Kasumi-1 (cell line): ENCODE measurements at regions not wholly inside any gene's neighbourhood (a gene's known extent, or its start where the extent isn't known, plus 50 kb on each side); places are given as distances from the start of the nearest gene placed in this dataset.

ENCODE experiments used
- DNase-seq, 2 experiments: peaks; one replicate each; lab custom pipeline; 2025; lab: John Stamatoyannopoulos, UW

DNA sequence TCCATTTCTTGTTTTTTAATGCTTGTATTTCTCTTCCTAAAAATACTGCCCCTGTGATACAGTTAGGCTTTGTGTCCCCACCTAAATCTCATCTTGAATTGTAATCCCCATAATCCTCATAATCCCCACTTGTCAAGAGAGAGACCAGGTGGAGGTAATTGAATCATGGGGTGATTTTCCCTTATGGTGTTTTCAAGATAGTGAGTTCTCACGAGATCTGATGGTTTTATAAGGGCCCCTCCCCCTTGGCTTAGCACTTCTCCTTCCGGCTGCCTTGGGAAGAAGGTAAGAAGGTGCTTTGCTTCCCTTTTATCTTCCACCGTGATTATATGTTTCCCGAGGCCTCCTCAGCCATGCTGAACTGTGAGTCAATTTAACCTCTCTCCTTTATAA, 227.4 kb downstream of the MAN2A1 start:
- DNase-seq, result no peak

DNA sequence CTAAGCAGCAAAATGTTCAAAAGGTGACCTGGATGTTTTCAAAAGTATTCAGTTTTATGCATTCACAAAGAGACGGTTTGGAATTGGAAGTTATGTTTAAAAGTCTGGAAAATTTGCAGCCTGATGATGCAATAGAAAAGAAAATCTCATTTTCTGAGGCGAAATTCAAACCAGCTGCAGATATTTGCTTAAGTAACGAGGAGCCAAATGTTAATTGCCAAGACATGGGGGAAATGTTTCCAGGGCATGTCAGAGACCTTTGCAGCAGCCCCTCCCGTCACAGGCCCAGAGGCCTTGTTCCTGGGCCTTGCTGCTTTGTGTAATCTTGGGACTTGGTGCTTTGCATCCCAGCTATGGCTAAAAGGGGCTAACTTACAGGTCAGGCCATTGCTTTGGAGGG, 228.2 kb downstream of the MAN2A1 start:
- DNase-seq, result no peak

DNA sequence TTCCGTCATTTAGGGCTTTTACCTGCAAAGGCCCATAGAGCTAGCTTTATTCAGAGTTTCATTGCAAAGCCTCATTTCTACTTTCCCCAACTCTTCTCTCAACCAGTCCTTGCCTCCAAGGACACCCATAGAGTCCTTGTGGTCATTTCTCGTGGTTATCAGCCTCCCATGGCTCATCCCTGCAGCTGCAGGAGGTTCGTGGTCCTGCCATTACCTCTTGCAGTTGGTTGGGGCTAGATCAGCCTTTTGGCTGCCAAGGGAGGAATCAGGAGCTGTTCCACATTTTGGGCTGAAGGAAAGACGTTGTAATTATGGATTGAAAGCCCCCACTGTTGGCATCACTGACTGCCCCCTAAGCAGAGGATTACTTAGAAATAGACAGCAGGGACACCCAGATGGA, 231.0 kb downstream of the MAN2A1 start:
- no peak for DNase-seq

DNA sequence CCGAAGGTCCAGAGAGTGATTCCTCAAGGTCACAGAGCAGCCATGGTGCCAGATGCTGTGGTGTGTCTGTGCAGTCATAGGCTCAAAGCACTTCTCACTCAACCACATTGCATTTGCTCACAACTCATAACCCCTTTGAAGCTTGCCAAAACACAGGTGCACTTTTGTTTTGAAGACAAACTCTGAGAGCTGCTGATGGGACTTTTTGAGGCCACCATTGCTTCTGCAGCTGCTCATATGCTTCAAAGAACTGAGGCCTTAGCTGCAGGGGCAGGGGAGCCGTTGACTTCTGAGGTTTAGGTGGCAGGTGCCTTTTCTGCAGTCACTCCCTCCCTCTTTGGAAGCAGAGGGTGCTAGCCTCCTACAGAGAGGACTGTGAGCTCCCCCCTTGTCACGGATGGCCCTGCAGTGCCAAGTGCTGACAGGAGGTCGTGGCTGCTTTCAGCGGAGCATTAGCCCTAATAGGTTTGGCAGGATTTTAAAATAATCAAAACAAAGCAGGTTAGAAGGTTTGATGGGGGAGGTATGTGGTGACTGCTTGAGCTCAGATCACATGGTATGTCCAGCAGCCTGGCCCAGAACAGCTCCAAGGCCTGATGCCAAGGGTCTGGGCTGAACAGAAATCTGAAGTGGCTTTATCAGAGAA, 232.1 kb downstream of the MAN2A1 start:
- no peak for DNase-seq

DNA sequence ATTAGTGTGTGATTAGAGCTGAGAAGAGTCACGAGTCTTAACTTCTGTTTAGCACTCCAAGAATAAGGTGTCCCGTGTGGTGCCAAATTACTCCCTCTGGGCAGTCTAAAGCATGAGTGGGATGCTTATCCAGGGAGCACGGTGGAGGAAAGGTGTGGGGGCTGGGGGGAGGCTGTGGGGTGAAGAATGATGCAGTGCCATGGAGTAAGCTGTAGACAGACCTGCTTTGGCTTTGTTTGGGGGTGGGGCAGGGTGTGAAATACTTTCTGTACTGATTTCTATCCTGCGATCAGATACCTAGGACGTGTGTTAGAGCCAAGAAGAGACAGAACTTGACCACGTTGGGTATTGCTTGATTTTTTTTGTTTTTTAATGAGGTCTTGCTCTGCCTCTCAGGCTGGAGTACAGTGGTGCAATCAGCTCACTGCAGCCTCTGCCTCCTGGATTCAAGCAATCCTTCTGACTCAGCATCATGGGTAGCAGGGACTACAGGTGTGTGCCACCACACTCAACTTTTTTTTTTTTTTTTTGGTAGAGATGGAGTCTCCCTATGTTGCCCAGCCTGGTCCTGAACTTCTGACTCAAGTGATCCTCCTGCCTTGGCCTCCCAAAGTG, 232.8 kb downstream of the MAN2A1 start:
- no peak for DNase-seq

DNA sequence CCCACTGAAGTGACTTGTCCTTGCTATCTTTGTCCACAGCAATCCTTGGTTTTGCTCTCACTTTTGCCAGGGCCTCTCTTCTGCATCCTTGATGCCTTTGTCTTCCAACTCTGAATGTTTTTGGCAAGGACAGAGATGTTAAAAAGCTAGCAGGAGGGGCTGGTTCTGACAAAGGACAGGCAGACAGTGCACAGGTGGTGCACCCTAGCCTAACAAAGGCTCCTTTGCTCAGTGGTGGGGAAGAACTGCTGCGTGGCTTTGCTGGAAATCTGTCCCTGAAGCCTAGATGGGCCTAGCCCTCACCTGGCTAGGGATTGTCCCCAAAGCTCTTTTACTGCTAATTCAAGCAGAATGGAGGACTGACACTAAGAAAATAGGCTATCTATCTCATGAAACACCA, 233.5 kb downstream of the MAN2A1 start:
- no peak for DNase-seq

DNA sequence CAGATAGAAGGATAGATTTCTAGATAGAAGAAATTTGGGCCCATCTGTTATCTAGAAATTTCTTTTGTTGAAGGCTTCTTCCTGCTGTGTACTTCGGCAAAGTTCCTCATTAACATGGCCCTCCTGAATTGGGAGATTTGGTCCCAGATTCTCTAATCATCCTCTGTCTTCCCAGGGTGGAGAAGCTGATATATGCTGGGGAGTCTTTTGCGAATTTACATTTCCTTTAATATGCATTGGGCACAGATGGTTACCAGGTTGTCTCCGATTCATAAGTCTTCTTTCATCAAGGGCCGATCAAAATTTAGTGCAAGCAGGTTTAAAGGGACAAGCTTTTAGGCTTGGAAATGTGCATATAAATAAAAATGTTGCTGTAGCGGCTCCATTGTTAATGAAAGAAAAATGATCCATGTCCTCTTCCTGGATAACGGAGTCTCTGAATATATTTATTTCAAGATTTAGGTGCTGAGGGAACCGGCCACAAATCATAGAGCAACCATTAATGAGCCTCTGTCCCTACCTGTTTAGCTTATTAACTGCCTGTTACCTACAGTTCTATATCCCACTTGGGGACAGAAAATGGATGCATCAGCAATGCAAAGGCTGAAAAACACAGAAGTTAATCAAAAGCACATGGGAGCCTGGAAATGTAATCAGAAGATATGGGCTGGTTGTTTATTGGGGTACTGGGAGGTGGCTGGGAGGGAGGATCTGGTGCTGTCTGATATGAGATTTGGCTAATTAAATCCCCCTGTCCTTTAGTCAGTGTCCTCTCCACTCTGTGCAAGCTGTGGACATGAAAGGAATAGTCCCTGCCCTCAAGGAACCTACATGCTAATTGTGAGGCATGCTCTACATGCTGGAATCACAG, 234.7 kb downstream of the MAN2A1 start:
- DNase-seq, result no peak

DNA sequence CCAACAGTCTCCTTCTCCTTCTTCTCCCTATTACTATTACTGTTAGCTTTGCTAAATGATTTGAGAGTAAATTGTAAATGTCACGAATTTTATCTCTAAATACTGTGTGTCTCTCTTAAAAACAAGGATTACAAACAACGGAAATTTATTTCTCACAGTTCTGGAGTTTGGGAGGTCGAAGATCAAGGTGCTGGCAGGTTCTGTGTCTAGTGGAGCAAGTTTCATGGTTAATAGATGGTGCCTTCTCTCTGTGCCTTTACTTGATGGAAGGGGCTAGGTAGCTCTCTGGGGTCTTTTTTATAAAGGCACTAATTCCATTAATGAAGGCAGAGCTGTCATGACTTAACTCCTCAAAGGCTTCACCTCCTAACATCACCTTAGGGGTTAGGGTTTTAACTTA, 237.9 kb downstream of the MAN2A1 start:
- no peak for DNase-seq

DNA sequence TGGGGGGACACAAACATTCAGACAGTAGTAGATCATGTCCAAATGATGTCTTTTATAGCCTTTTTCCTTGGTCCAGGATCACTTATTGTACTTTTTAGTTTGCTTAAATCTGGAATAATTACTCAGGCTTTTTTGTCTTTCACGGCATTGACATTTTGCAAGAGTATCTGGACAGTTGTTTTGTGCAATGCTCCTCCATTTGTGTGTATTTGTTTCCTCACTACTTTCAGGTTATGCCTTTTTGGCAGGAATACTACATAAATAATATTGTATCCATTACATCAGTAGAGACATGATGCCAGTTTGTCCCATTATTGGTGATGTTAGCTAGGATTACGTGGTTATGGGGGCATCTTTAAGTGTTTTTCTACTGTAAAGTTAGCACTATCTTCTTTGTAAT, 238.3 kb downstream of the MAN2A1 start:
- DNase-seq, result no peak

DNA sequence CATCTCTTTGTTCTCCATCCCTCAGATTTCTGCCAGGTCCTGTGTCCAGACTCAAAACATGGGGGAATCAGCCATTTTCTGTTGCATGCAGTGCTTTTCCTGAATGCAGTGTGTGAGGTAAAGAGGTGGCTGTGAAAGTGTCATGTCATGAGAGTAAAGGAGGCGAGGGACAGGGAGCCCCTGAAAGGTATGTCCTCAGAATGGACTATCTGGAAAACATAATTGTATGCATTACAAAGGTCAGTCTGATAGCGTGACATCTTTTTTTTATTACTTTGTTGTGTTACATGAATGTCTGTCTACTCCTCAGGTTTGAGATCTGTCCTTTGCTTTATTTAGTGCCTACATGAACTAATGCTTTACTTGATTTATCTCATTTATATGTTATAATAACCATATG, 239.1 kb downstream of the MAN2A1 start:
- no peak for DNase-seq

DNA sequence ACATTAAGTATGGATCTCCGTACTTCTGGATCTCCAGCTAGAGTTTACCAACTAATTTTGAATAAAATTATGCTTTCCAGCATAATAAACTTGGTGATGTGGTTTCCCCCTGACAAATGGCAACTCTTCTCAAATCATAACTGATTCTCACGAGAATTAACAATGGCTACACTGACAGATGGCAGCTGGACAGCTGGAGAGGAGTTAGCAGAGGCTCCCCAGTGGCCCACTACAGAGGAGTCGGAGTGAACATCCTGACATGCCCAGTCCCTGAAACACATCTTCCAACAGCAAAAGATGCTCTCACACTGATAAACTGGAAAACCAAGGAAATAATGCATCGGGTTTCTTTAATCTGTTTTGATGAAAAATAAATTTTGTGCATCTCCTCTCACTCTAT, 239.6 kb downstream of the MAN2A1 start:
- no peak for DNase-seq

DNA sequence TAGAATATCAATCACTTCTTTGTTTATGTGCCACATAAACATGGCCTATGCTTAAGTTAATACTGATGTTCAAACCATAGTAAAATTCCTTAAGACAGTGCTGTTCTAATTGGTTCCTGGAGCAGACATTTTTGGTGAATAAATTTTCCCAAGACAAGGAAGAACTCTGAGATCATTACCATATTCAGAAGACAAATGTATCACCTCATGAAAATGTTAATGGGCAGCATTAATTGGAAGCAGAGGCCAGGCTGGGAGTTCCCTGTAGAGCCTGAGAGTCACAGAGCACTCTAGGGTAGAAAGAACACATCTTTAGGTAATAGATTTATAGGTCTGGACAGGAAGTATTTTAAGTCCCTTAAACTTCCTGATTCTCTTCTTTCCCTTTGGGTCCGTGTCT, 240.2 kb downstream of the MAN2A1 start:
- DNase-seq, result peak in 1 of 2 experiments; percentile 5

DNA sequence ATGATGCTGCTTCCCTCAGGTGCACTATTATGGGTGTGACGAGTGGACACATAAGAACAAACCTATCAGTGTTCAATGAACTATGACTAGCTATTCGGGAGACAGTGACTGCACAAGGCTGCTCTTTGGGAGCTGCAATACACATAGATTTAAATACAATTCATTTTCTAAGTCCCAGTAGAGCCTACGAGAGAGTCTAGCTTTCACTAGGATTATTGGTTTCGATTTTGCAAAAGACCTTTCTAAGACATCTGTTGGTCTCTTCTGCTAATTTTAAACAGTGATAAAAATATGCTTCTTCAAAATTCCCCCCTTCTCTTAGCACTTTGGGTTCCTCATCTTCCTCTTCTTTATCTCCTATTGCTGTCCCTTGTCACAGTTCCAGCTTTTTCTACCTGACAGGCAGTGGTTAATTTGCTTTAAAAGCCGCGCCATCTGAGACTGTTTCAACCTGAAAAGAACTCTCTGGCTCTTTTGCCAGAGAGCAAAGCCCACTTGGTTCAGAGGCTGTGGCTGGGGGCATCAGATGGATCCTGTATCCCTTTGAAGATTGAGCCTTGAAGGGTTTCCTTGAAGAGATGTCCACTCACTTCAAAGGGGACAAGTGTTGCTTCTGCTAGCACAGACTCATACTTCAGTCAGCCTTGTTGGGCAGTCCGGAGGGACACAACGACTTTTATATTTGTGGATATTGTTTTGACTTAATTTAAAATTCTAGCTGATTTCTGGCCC, 241.5 kb downstream of the MAN2A1 start:
- DNase-seq, result no peak

DNA sequence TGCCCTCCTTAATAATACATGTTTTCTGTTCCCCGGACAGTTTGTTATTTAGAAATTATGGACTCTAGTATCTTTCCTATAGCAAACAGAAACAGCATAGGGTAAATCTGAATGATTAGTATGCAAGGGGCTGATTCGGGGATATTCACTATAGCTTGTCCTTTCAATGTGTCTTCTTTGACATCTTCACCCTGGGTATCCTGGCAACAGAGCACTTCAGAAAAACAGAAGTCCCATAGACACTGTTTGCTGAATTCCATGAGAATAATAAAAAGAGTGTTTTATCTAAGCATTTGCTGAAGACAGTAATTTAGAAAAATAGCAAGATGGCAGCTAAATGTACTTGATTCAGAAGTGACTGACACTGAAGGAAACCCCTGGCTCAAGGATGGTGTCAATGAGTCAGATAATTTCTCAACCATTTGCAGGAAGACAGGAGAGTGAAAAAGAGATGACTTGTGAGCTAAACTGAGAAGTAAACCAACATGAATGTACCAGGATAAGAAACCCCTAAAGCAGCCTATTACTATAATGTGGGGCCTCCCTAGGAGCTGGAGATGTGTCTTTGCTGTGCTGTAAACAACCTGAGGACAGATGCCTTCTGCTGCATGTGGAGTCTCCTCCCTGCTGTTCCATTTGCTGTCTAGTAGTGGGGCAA, 246.2 kb downstream of the MAN2A1 start:
- DNase-seq, result no peak

DNA sequence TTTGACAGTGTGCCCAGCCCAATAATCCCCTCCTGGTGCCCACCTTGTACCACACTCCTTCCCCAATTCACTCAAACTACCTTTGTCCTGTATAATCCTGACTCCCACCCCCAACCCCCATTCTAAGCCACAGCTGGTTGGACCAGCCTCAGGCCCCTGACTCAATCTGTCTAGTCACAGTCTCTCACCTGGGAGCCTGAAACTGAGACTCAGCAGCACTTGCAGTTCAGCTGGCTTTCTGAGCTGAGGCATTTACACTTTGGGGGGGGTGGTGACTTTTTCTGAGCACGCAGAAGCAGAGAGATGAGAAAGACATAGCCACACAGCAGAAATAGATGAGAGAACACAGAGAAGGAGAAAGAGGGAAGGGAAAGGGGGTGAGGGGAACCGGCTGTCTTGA, 247.3 kb downstream of the MAN2A1 start:
- DNase-seq, result no peak

DNA sequence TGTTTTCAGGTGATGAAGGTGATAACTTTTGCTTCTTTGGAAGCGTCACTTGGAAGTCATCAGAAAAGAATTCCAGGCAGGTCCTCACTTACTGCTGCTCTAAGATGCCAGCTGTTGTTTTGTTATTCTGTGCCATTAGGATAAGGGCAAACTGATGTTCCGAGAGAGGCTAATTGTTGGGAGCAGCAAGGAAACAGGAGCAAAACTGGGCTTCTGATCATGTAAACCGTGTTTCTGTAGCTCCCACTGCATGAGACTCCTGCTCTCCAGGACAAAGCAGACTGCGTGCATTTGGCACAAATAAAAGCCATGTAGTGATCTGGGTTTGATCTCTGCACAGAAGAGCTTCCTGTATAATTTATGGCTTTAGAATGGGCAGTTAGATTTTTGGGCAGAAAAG, 248.2 kb downstream of the MAN2A1 start:
- DNase-seq, result no peak

DNA sequence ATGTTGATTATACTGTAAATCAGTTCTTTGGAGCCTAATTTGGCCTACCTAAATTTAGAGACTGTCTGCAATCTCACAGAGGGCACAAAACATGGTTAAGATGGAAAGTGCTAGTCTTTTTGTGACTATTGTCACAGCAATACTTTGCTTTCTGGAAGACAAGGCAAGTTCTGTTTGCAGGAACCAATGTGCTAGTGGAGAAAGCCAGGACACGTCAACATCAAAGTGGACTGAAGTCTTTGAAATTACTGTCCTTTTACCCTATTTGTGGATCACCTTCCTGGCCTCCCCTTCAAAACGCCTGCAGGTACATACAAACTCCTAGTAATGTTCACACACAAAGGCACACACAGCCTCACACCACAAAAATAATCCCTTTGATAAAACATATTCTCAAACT, 248.7 kb downstream of the MAN2A1 start:
- no peak for DNase-seq

DNA sequence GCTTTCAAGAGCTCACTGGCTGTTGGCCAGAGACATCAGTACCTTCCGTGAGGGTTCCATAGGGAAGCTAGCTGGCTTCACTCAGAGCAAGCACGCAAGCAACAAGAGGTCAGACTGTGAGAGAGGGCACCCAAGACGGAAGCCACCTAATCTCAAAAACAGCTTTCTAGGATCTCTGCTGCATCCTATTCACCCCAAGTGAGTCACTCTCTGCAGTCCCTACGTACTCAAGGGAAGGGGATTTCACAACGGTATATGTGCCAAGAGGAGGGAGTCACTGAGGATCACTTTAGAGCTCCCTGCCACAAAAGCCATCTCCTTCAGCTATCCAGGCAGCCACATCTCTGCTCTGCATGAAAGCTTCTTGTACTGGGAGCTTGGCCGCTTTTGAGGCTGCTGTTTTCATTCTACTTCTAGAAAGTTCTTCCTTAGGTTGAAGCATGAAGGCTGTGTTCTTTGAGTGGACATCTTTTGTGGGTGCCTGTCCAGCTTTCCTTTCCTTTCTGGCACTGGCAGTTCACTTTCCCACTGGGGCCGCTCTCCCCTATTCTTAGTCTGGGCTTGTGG, 249.5 kb downstream of the MAN2A1 start:
- peak in 1 of 2 experiments; percentile 19 for DNase-seq

DNA sequence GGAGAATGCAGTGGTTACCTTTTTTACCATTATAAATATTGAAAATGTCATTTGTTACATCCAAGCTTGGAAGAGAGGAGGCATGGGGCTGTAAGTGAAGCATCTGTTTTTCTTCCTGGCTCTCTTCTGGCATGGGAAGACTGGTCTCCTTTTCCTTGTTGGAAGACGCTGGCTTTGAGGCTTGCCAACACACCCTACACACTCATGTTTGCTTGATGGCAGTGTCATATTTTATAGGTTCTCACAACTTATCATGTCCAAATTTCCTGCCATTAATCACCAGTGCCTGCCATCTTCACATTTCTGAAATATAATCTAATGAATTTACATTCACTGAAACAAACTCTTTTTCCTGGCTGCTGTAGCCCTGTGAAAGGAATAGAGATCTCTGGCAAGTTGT, 252.9 kb downstream of the MAN2A1 start:
- DNase-seq, result no peak

DNA sequence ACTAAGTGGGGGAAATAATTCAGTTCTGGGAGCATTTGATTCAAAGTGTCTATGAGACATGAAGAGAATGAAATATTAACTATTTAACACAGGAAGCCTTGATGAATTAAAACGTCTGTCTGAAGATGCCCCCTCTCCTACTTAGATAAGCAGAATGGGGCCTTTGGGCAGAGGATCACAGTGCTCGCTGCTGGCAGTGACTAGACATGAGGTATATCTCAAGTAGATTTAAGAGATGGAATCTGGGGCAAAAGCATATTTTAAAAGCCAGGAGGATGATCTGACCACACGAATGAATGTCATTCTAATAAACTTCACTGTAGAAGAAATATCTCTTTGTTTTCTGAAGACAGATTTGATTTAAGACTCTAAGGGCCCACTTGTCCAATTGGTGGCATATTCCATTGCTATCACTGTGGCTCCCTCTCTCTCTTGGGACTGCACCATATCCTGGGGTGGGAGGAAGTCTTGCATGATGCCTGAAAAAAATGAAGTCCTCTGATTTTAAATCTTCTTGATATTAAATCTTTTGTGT, 254.0 kb downstream of the MAN2A1 start:
- DNase-seq, result no peak

DNA sequence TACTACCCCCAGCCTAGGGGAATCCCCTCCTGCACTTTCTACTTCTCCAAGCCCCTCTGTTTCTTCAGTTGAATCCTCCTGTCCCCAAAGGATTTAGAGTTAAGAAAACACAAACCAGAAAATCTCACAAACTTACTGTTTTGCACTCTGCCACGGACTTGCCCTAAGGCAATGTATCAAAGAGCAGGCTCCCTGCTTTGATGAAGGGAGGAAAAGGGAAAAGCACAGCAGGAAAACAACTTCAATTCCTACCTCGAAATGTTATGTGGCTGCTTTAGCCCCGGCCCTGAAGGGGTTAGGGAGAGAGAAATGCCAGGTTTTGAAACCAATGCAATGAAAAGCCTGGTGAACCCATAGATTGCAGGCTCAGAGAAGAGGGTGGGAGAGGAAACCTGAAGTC, 254.7 kb downstream of the MAN2A1 start:
- DNase-seq, result no peak
